Activated CD4-positive, CD25-positive, alpha-beta regulatory T cell (primary cell): ENCODE measurements at regions not wholly inside any gene's neighbourhood (a gene's known extent, or its start where the extent isn't known, plus 50 kb on each side); places are given as distances from the start of the nearest gene placed in this dataset.

Source experiments
- DNase-seq, 4 experiments: peaks; one replicate each; lab custom pipeline; 2025; lab: John Stamatoyannopoulos, UW

DNA sequence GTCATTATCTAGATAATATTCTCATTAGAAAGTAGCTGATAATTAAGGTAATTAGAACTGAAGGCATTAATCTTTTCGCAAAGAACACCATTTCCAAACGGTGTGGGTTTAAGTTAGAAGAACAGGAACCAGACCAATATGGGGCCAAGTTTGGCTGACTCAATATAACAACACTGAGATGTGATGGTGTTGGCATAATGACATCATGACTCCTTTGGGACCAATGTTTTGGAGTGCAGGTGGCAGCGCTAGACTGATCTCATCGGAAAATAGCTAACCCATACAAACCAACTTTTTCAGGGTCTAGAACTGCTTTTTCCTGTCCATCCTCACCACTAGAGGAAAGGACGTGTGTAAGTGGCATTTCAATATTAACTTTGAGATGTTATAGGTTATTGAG lies 1171.7 kb upstream of the ZEB2 start:
- DNase-seq, result no peak

DNA sequence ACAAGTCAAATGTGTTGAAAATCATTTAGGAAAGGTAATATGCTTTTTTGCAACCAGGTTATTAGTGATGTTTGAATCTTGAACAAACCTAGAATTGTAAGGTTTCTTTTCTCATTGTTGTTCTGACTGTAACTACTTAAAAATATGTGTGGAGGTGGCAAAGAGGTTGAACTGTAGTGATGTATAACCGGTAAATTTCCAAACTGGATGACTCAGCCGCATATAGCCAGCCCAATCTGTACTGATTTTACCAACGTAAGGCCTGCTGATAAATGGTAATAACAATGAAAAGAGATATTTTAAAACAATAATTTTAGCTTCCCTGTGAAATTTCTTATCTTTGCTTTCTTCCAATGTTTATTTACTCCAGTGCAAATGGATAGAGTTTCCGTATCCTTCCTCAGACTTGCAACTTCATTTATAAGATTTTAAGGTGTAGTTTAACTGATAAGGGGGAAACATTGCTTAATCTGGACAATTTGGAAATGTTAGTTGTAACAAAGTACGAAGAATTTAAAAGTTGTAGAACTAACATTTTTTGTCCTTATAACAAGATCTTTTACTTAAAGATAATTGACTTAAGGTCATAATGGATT lies 1170.4 kb upstream of the ZEB2 start:
- DNase-seq, result no peak

DNA sequence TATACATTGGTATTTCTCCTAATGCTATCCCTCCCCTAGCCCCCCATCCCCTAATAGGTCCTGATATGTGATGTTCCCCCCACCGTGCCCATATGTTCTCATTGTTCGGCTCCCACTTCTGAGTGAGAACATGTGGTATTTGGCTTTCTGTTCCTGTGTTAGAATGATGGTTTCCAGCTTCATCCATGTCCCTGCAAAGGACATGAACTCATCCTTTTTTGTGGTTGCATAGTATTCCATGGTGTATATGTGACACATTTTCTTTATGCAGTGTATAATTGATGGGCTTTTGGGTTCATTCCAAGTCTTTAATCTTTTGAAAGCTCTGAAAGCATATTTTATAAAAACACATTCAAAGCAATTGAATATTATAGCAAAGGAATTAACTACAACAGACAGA lies 1169.4 kb upstream of the ZEB2 start:
- DNase-seq, result no peak

DNA sequence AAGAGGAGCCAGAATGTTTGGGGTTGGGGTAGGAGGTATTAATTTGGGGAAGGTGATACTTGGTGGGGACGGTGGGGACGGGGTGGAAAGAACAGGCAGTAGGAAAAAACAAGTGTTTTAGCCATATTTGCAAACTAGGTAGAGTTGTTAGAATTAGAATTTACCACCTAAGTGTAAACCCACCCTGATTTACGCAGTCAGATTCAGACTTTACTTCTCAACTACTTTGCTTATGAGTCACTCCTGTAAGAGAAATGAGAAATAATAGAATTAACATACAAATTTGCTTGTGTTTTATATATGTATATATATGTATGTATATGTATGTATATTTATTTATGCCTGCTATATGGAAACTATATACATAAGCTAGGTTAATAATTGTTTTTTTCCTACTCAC lies 1168.2 kb upstream of the ZEB2 start:
- DNase-seq, result no peak

DNA sequence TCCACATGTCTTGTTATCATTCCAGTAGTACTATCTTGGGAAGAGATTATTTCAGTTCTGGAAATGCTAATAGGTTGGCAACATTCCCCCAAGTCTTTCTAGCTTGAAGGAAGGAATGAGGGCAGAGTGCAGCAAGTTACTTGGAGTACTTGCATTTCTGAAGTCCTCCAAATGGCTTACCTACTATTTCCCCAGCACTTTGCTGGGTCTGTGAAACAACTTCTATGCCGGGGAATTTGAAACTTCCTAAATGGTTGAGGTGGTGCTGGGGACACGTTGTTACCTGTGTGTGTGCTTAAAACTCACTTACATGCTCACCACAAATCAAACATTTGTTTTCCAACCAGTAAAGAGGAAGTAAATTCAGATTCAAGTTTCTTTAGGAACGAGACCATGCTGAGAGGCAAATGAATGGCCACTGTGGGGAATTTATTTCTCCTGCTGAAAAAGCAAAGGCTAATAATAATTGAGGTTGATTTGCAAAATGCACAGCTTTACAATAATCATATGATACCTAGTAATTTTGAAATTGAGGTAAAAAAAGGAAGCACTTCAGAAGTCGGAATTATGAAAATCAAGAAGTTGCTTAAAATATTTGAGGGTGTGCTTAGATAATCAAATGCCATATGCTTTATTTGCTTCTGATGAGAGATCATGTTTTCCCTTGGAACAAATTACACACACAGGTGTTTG lies 1167.7 kb upstream of the ZEB2 start:
- no peak for DNase-seq

DNA sequence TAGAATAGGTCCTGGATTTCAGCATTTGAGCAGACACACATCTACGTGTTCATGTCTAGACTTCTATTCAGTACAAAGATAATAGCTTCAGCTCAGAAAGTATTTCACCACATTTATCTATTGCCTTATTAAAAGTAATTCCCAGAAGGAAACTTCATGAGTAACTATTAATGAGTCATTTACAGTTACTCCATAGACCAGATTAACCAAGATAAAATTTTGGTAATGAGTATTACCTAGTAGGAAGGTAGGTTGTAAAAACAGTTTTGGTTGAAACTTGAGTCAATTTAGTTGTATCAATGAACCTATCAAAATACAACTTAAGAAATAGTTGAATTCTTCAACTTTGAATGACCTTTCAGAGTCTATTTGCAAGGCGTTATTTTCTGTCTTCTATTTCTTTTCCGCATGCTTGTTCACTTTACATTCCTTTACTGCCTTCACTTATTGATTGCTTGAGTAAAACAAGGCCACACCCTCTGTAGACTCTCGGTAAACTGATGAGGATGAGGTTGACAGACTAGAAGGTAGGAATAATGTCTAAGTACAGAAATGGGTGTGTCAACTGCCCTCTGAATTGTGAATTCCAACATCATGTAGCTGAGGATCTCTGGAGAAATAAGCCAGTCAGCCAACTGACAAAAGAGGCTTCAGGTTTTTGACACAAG lies 1165.6 kb upstream of the ZEB2 start:
- no peak for DNase-seq

DNA sequence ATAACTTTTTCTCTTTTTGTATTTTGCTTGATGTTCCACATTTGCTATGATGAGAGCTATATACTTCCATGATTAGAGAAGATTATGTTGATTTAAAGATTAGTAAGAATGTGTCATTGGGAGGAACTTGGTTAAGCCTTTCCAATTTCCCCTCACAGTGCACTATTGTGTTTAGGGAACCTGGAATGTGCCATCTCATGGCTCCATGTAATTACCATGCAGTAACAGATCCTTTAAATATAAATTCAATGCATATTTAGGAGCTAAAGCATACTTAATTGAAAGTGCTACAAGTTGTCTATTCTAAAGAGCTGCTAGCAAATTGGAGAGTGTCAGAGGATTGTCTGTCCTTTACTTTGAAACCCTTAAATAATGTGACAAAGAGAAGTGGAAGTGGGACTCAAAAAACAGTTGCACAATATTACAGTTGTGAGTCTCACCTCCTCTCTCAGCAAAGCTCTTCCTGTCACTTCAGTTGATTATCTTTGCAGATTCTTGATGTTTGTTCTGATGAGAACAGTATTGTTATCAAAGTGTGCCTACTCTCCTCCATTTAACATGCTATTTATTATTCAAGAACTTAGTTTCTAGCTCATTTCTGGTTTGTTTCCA lies 1162.7 kb upstream of the ZEB2 start:
- DNase-seq, result no peak

DNA sequence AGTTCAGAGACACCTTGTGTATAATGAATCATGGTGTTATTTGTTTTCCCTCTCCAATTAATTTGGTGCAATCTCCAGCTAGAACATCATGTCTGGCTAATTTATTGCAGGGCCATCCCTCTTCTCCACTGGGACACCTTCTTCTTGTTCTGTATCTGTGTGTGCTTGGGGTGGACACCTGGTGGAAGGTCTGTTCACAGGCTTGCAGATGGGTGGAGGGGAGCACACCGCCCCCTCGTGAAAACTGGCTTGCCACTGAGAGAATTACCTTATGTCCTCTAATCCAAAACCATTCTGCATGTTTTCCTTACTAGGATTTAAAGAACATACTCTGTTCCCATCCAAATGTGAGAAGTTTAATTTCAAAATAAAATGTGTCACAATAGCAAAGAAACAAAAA lies 1160.4 kb upstream of the ZEB2 start:
- DNase-seq, result no peak

DNA sequence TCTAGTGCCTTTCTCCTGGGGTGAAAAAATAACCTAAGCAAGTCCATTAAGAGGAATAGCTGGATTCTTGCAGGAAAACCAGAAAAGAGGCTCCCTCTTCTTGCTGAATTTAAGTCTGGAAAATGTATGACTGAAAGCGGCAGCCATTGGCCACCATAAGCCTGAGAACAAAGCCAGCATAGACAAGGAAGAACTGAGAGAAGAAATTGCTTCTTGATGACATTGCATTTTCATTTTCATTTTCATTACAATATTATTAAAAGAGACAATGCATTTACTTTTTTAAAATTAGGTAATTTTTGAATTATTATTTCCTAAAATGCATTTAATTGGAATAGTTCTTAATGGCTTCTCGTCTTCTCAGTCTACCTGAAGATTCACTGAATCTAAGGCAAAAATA lies 1157.5 kb upstream of the ZEB2 start:
- DNase-seq, result no peak

DNA sequence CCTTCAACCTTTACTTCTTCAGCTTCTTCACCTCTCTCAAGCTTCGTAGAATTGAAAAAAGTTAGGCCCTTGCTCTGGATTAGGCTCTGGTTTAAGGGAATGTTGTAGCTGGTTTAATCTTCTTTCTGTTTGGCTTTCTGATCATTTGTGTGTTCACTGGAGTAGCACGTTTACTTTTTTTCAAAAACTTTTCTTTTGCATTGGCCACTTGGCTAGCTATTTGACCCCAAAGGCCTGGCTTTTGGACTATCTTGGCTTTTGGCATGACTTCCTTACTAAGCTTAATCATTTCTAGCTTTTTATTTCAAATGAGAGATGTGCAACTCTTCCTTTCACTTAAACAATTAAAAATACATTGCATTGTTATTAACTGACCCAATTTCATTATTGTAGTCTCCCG lies 1154.8 kb upstream of the ZEB2 start:
- no peak for DNase-seq

DNA sequence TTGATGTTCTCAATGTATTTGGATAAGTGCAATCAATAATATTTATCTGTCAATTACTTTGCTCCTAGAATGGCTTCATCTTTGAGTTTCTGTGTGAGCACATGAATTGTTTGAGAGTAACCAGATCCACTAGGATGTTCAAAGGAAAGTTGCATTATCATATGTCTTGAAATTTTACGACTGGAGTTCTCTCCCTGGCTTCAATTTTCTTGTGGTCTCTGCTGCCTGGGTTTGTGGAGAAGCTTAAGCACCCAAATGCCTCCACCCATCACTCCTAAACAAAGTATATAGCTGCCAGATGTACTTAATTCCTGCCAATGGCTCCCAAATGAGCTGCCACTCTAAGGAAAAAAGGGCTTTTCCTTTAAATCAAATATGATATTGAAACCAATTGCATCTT lies 1149.4 kb upstream of the ZEB2 start:
- DNase-seq, result no peak

DNA sequence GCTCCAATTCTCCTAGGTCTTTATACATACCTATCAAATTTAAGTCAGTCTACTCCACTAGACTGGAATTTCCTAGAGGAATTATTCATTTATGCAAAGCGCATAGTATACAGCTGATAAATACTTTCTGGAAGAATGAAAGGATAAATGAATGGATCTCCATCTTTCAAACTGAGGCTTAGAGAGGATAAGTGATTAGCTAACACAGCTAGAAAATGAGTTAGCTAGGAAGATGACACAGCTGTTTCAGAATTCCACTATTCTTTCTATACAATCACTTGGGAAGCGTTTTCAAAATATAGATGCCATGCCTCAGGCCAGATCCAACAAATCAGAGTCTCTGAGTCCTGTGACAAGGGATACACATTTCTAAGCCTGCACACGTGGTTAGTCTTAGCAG lies 1146.6 kb upstream of the ZEB2 start:
- no peak for DNase-seq

DNA sequence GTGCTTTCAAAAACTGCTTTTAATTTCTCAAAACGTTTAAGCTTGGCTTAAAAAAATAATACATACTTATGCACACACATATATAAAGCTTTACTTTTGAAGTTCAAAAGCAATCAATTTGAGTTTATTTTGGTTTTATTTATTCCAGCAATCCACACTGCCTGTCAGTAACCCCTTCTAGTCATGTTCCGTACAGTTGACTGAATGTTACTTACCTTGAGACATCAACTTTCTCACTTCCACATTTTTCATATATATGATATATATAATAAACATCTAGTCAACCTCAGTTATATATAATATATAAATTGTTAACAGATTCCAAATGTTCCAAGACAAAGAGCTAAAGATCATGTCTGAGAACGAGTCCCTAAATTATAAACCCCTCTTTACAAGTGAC lies 1137.3 kb upstream of the ZEB2 start:
- DNase-seq, result no peak

DNA sequence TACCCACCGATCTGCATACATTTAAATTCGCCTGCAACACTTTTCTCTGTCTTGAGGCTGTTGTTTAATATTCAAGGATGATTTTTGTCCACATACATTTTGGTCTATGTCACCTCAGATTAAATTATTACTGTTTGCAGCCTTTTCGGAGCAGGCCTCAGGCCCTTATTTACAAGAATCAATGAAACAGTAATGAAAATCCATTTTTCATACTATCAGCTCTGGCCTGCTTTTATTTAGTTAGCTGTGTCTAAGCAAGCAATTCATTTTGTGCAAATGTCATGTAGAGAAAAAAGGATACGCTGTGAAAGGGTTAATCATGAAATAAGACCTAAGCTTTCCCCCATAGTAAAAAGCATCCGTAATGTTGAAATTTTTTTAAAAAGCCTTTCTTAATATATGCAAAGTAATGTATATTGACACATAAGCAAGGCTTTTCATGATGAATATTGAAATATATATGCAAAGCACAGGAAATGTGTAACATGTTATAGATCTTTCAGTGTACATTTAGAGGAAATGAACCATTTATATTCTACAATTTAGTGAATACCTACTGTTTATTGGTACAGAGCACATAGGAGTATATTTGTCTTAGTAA lies 1135.3 kb upstream of the ZEB2 start:
- no peak for DNase-seq

DNA sequence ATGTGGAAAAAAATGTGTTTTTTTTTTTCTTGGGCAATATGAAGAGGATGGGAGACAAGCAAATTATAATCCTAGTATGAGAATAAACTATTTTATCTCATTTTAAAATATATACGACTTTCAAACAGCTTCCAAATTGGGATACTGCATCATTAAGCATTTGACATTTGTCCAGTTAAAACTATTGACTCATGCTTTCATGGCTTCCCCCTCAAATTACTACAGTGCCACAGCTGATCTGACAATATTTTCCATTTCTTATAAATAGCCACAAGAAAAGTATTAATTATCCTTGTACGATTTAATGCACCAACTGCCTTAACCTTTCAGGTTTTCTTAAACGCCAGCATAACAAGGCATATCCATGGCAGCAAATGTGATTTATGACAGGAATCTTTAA lies 1134.8 kb upstream of the ZEB2 start:
- no peak for DNase-seq

DNA sequence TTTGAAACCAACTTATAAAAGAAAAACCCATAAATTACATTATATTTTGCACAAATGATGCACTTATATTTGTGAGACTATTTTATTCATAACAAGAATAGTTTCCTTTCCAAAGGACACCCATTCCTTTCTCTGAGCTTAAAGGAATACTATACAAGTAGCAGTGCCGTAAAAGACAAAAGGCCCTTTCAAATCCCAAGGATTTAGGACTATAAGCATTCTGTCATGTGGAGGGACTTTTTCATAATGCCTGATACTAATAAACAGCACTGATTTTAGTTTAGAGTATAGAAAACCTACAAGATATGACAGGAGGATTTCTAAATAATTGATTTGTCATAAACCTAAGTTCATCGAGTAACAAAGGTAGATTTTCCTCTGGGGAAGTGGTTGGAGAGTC lies 1134.2 kb upstream of the ZEB2 start:
- no peak for DNase-seq

DNA sequence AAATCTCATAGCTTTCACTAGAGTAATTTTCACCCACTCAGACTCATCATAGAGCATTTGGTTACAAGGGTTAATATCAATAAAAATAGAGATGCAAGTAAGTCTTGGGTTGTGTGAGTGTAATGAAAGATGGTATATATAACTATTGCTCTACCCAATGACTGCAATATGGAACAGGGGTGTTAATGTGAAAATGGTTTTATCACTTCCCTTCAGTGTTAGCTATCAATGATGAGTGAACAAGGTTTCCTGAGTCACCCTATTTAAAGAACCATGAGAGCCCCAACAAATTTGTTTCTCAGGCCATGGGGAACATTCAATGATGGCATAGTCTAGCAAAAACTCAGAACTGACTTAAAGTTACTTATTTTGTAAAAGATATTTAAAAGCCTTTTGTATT lies 1133.6 kb upstream of the ZEB2 start:
- no peak for DNase-seq

DNA sequence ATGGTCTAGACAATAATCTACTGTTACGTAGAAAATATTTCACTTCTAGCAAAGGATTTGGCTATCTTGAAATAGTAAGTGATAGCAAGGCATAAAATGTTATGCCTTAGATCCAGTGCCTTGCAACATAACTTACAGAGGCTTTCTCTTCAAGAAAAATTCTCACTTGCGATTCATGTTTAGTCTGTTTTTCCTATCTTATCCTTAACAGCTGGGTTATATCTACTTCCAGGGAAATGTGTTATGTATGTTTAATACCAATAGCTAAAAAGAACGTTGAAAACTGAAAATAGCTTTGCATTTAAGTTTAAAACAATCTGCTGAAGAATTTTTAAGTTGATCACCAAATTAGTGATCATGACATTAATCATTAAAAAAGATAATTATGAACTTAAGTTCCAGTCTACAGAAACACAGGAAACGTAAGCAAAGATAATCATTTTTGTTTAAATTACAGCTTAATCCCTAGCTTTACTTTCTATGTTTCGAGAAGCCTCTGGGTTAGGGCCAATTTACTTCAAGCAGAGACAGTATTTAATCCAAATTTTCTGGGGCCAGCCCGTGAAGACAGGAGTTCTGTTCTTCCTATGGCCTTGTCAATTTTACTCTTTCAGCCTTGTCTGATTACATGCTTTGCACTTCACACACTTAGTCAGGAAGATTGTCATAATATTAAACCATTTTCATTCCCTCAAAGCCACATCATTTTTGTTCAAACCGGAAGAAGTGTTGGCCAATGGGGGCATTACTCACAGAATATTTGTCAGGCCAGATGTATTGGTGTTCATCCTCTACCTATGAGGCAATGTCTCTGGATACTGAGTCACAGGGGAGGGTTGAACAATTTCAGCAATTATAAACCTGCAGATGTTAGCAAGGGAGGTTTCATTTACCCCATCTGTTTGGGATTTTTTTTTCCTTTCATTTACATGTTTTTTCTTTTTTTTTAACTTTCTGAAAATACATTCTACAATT lies 1132.9 kb upstream of the ZEB2 start:
- DNase-seq, result no peak

DNA sequence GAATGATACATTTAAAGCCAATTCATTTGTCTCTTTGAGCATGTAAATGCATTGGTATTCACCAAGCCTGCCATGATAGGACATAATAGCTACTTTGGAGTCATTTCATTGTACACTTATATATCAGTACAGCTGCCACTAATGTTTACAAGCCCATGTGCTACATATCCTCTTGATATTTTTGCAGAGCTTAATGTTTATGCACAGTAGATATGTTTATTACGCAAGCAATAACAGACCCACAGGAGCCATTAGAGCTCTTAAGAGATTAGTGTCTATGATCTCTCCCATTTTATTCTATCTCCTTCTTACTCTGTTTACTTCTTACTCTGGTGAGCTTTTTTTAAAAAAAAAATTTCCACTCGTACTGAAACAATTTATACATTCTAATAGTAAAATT lies 1132.1 kb upstream of the ZEB2 start:
- DNase-seq, result no peak

DNA sequence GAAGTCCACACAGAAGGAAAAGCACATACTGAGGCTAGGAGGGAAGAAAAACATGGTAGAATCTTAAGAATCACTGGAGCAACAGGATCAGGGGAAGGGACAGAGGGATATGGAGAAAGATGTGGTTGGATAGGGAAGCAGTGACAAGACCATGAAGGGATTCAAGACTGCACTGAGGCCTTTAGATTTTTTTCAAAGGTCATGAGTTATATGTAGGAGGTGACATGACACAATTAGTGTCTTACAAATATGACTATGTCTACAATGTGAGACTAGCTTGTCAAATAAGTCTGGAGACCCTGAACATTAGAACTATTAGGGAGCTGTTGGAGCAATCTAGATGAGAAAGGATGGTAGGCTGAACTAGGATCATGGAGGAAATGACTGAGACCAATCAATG lies 1130.3 kb upstream of the ZEB2 start:
- DNase-seq, result no peak

DNA sequence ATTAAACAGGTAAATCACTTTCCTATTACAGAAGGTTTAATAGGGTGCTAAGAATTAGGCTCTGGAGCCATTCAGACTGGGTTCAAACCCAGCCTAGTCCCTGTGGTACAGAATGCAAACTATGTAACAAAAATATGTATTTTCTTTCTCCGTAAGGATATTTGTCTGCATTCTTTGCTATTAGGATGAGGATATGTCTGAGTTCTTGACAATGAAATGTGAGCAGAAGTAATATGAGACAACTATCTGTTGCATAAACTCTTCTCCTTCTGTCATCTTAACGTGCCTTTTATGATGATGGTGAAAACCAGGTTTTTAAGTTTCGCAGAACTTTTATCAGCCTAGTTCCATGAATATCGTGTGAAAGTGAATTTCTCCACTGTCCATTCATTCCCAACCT lies 1129.1 kb upstream of the ZEB2 start:
- no peak for DNase-seq

DNA sequence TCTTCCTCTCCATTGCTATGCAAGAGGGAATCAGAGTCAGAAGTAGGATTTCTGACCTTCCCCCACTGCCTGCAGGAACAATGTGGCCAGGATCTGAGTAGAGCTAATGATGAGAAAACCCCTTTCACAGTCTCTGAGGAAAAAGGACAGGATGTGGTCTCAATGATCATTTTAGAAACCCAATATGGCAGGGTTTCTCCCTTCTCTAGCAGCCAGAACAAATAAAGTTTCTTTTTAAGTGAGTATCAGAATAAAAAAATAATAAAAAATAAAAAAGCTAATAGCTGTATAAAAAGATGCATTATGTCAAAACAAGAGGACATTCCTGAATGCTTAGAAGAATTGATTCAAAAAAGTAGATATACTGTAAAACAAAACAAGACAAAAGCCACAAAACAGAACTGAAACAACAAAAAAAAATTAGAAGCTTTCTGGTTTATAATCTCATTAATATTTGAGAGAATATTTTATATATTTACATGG lies 1124.9 kb upstream of the ZEB2 start:
- no peak for DNase-seq
